ENCODE measurements at regions not wholly inside any gene's neighbourhood (a gene's known extent, or its start where the extent isn't known, plus 50 kb on each side); places are given as distances from the start of the nearest gene placed in this dataset.

DNA sequence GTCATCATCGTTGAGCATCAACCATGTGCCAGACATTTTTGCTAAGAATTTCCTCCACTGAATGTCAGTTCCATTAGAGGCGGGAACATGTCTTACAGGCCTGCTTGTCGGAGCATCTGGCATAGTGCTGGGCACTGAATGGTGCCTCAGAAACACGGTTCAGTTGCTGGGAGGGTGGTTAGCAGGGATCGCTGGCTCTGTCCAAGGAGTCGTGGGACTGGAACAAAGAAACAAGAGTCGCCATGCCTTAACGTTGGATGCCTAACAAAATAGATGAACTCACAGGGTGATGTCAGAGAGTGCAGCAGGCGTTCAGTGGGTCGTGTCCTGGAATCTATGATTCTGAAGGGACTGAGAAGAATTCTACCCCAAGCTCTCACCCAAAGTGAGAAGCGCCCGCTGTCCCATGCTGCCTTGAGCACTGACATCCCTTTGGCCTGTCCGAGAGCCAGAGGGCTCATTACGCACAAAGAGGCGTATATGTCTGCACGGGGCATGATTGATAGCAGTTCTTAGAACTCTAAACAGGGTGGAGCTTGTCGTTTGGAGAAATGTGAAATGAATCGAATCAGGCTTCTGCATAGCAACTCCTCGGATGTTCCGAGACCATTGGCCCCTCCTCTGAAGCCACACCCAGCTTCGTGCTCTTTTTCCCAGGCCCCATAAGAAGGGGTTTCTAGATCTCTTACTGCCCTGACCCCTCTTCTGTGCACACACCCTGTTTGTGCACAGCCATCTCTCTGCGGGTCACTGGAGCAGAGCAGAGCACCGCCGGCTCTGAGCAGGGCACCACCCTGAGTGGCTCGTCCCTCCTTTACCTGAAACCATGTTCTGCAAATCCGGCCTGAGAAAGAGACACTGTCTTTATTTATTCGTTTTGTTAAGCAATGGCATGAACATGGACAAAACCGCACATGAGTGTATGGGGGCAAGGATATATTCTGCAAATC lies 113.1 kb upstream of the B3GAT1 start:
- no peak for ATAC-seq
- no peak for TF ChIP-seq CSDC2 (CRISPR knock-in tag; IDR thresholded peaks at IDR 0.05)
- no peak for TF ChIP-seq ARNTL (CRISPR knock-in tag; IDR thresholded peaks at IDR 0.05; ENCODE audit: borderline replicate concordance, low read depth)
- TF ChIP-seq TSHZ2 (CRISPR knock-in tag; IDR thresholded peaks at IDR 0.05) = no peak
- TF ChIP-seq GLIS3 (CRISPR knock-in tag; IDR thresholded peaks at IDR 0.05) = no peak
- TF ChIP-seq TOX (CRISPR knock-in tag; IDR thresholded peaks at IDR 0.05; ENCODE audit: borderline replicate concordance) = no peak

- TF ChIP-seq TSHZ2 (CRISPR knock-in tag; IDR thresholded peaks at IDR 0.05) (no peak), PPARA (CRISPR knock-in tag; IDR thresholded peaks at IDR 0.05; ENCODE audit: borderline replicate concordance) (no peak), ZFP3 (CRISPR knock-in tag; IDR thresholded peaks at IDR 0.05) (no peak), ESRRG (CRISPR knock-in tag; IDR thresholded peaks at IDR 0.05) (no peak), CSDC2 (CRISPR knock-in tag; IDR thresholded peaks at IDR 0.05) (no peak), BACH2 (CRISPR knock-in tag; IDR thresholded peaks at IDR 0.05; ENCODE audit: borderline replicate concordance) (no peak), ZNF8 (CRISPR knock-in tag; IDR thresholded peaks at IDR 0.05) (no peak), ZNF565 (CRISPR knock-in tag; conservative IDR thresholded peaks at IDR 0.05; ENCODE audit: low read depth) (no peak)
- TF ChIP-seq, protein P1, sequence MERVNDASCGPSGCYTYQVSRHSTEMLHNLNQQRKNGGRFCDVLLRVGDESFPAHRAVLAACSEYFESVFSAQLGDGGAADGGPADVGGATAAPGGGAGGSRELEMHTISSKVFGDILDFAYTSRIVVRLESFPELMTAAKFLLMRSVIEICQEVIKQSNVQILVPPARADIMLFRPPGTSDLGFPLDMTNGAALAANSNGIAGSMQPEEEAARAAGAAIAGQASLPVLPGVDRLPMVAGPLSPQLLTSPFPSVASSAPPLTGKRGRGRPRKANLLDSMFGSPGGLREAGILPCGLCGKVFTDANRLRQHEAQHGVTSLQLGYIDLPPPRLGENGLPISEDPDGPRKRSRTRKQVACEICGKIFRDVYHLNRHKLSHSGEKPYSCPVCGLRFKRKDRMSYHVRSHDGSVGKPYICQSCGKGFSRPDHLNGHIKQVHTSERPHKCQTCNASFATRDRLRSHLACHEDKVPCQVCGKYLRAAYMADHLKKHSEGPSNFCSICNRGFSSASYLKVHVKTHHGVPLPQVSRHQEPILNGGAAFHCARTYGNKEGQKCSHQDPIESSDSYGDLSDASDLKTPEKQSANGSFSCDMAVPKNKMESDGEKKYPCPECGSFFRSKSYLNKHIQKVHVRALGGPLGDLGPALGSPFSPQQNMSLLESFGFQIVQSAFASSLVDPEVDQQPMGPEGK (CRISPR knock-in tag; IDR thresholded peaks at IDR 0.05; ENCODE audit: borderline replicate concordance) = no peak
- no peak for ATAC-seq
Measured at GRCh38 chr11:134524201-134524600, 112.2 kb upstream of the B3GAT1 start.

GRCh38 chr11:134522782-134523570 lies 110.9 kb upstream of the B3GAT1 start:
- no peak for ATAC-seq
- TF ChIP-seq, protein P1 (CRISPR knock-in tag; IDR thresholded peaks at IDR 0.05; ENCODE audit: borderline replicate concordance) = no peak
- no peak for TF ChIP-seq CSDC2 (CRISPR knock-in tag; IDR thresholded peaks at IDR 0.05)
- no peak for TF ChIP-seq GLIS3 (CRISPR knock-in tag; IDR thresholded peaks at IDR 0.05)
- TF ChIP-seq ARNTL (CRISPR knock-in tag; IDR thresholded peaks at IDR 0.05; ENCODE audit: borderline replicate concordance, low read depth) = no peak
- TF ChIP-seq PPARA (CRISPR knock-in tag; IDR thresholded peaks at IDR 0.05; ENCODE audit: borderline replicate concordance) = no peak
- no peak for TF ChIP-seq BACH2 (CRISPR knock-in tag; IDR thresholded peaks at IDR 0.05; ENCODE audit: borderline replicate concordance)
- no peak for TF ChIP-seq TCF4 (CRISPR knock-in tag; IDR thresholded peaks at IDR 0.05; ENCODE audit: borderline replicate concordance)
